Esophagus muscularis mucosa (tissue), 3 donors: ENCODE measurements at regions not wholly inside any gene's neighbourhood (a gene's known extent, or its start where the extent isn't known, plus 50 kb on each side); places are given as distances from the start of the nearest gene placed in this dataset.

Source experiments
- POLR2A ChIP-seq: fragments of 450-650 bp; IDR thresholded peaks from one replicate; pipeline ENCODE4 v1.6.1; 2017; ENCODE audit warnings: antibody characterized with exemption, moderate library complexity, mild to moderate bottlenecking, low read depth
- TF ChIP-seq, protein P1 (sequence below), 3 experiments: fragments of 200-600 bp in 2 of 3; fragments of 450-650 bp in 1 of 3; sonication (generic) in 2 of 3; IDR thresholded peaks; one replicate each; pipeline ENCODE4 v1.5.1; 2017 to 2019; ENCODE audit warnings: antibody characterized with exemption in 3 of 3, mild to moderate bottlenecking in 2 of 3, moderate library complexity in 1 of 3

DNA sequence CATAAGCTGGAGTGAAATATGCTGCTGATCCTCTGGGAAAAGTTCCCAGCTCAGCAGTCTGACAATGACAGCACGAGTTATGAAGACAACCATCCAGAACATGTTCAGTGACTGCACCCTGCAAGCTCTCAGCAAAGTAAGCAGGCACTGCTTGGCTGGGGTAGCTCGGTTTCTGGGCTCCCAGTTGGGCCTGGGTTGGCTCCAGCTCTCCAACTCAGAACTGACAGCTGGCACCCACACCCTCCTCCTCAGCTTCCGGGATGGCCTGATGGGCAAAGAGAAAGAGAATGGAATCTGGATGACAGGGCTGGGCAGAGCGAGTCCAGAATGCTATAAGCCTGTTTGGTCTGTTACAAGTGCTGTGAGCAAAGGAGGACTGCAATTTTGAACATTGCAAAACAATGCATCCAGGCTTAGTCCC is 185.0 kb downstream of the CSNK1G3 start:
- TF ChIP-seq POLR2A = no peak
- TF ChIP-seq, protein P1, sequence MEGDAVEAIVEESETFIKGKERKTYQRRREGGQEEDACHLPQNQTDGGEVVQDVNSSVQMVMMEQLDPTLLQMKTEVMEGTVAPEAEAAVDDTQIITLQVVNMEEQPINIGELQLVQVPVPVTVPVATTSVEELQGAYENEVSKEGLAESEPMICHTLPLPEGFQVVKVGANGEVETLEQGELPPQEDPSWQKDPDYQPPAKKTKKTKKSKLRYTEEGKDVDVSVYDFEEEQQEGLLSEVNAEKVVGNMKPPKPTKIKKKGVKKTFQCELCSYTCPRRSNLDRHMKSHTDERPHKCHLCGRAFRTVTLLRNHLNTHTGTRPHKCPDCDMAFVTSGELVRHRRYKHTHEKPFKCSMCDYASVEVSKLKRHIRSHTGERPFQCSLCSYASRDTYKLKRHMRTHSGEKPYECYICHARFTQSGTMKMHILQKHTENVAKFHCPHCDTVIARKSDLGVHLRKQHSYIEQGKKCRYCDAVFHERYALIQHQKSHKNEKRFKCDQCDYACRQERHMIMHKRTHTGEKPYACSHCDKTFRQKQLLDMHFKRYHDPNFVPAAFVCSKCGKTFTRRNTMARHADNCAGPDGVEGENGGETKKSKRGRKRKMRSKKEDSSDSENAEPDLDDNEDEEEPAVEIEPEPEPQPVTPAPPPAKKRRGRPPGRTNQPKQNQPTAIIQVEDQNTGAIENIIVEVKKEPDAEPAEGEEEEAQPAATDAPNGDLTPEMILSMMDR (IDR thresholded peaks at IDR 0.05) = no peak
